GM12878 (cell line): ENCODE measurements at regions not wholly inside any gene's neighbourhood (a gene's known extent, or its start where the extent isn't known, plus 50 kb on each side); places are given as distances from the start of the nearest gene placed in this dataset.

Source experiments
- ATAC-seq: fragments of 200-7000 bp; cut with Tn5 transposase; 3 replicates; pipeline ENCODE4 v1.9.1; 2020; ENCODE audit warnings: mild to moderate bottlenecking, moderate library complexity
- BruUV-seq: library from RNA; stranded (reverse); fragments of 400-500 nt; replicated peaks from 2 replicates; lab custom pipeline; 2021; lab: Mats Ljungman, UMichigan
- CTCF ChIA-PET: fragments of 300-600 bp; sonication (Branson Sonifier 250); formaldehyde crosslinking; extraction: SDS; loops from one replicate; lab custom pipeline; 2021; ENCODE audit warnings: inconsistent platforms; lab: Yijun Ruan, JAX
- POLR2A ChIA-PET: fragments of 350-600 bp; formaldehyde crosslinking; extraction: SDS; loops from one replicate; lab custom pipeline; 2021; ENCODE audit warnings: inconsistent platforms; lab: Charles Lee
- RAD21 ChIA-PET: fragments of 300-600 bp; sonication (Branson Sonifier 250); formaldehyde crosslinking; loops from one replicate; lab custom pipeline; 2023; ENCODE audit warnings: antibody characterized with exemption; ENCODE audit not compliant: unreplicated experiment; lab: Charles Lee
- SMC1A ChIA-PET: fragments of 300-600 bp; sonication (Branson Sonifier 250); formaldehyde crosslinking; loops from one replicate; lab custom pipeline; 2023; ENCODE audit not compliant: unreplicated experiment, uncharacterized antibody; lab: Charles Lee
- DNase-seq: peaks from one replicate; pipeline ENCODE4 v3.0.0-alpha.2; 2011; ENCODE audit warnings: low read depth, low spot score
- FAIRE-seq: peaks from 3 replicates; lab custom pipeline; 2011; peaks lifted over from hg19 to GRCh38; lab: Jason Lieb, UNC
- H2AFZ ChIP-seq: 2 replicates; pipeline ENCODE4 v1.6.0; 2011; ENCODE audit warnings: low read depth, low read length, control low read depth; ENCODE audit not compliant: control insufficient read depth
- H3K27ac ChIP-seq: 2 replicates; pipeline ENCODE4 v1.5.1; 2011; ENCODE audit warnings: control low read depth; ENCODE audit not compliant: control insufficient read depth, insufficient read depth
- H3K27me3 ChIP-seq, 2 experiments: replicated peaks in 1 of 2; 2 replicates each; pipeline versions ENCODE4 v1.6.0 to v1.6.1; 2011; ENCODE audit warnings: low read length in 1 of 2; ENCODE audit not compliant: control insufficient read depth in 2 of 2, insufficient read depth in 2 of 2
- H3K36me3 ChIP-seq, 2 experiments: 2 replicates each; pipeline ENCODE4 v1.5.1; 2011; ENCODE audit warnings: low read length in 1 of 2; ENCODE audit not compliant: control insufficient read depth in 2 of 2, insufficient read depth in 2 of 2
- H3K4me1 ChIP-seq: 2 replicates; pipeline ENCODE4 v1.6.1; 2011; ENCODE audit warnings: mild to moderate bottlenecking, low read length, moderate library complexity, mixed read lengths; ENCODE audit not compliant: control insufficient read depth, insufficient read depth
- H3K4me2 ChIP-seq: 2 replicates; pipeline ENCODE4 v1.6.0; 2011; ENCODE audit warnings: control low read depth; ENCODE audit not compliant: control insufficient read depth, insufficient read depth
- H3K4me3 ChIP-seq: fragments of 200-600 bp; sonication (generic); 2 replicates; pipeline ENCODE4 v1.5.1; 2016
- H3K79me2 ChIP-seq: 2 replicates; pipeline ENCODE4 v1.6.0; 2011; ENCODE audit warnings: low read length; ENCODE audit not compliant: control insufficient read depth, insufficient read depth
- H3K9ac ChIP-seq: 2 replicates; pipeline ENCODE4 v1.8.0; 2011; ENCODE audit warnings: low read length, control low read depth, mixed read lengths; ENCODE audit not compliant: control insufficient read depth, insufficient read depth
- H3K9me3 ChIP-seq: replicated peaks from 3 replicates; pipeline ENCODE4 v1.5.1; 2011; ENCODE audit warnings: mild to moderate bottlenecking, low read length; ENCODE audit not compliant: control insufficient read depth, insufficient read depth
- H4K20me1 ChIP-seq: 2 replicates; pipeline ENCODE4 v1.6.0; 2011; ENCODE audit not compliant: control insufficient read depth, insufficient read depth
- CBFB ChIP-seq: IDR thresholded peaks from 2 replicates; pipeline ENCODE4 v1.6.1; 2016; ENCODE audit warnings: antibody characterized with exemption, low read depth
- FOS ChIP-seq: IDR thresholded peaks from 3 replicates; pipeline ENCODE4 v1.6.1; 2011; ENCODE audit warnings: borderline replicate concordance; ENCODE audit not compliant: insufficient read length; ENCODE audit errors: extremely low read depth
- FOXK2 ChIP-seq: fragments of 450-650 bp; IDR thresholded peaks from 2 replicates; pipeline ENCODE4 v1.6.1; 2017; ENCODE audit warnings: mild to moderate bottlenecking, moderate library complexity
- HDAC6 ChIP-seq: fragments of 200-600 bp; sonication (generic); IDR thresholded peaks from one replicate; pipeline ENCODE4 v1.8.0; 2017; ENCODE audit warnings: antibody characterized with exemption; ENCODE audit not compliant: unreplicated experiment
- MYB ChIP-seq: fragments of 150-350 bp; IDR thresholded peaks from 2 replicates; pipeline ENCODE4 v1.6.1; 2014; ENCODE audit warnings: mild to moderate bottlenecking, low read depth, low read length, borderline replicate concordance
- NBN ChIP-seq: fragments of 450-650 bp; IDR thresholded peaks from 2 replicates; pipeline ENCODE4 v1.6.1; 2016
- NFYB ChIP-seq: IDR thresholded peaks from 2 replicates; pipeline ENCODE4 v1.6.1; 2011; ENCODE audit warnings: low read depth, mild to moderate bottlenecking, low read length, improper control_type of control experiment, moderate library complexity; ENCODE audit not compliant: insufficient read depth
- NR2C2 ChIP-seq: IDR thresholded peaks from 2 replicates; pipeline ENCODE4 v1.6.1; 2011; ENCODE audit warnings: borderline replicate concordance, low read depth; ENCODE audit not compliant: control insufficient read depth, insufficient read length
- POLR2A ChIP-seq: IDR thresholded peaks from 2 replicates; pipeline ENCODE4 v1.6.1; 2011; ENCODE audit warnings: low read depth, mild to moderate bottlenecking, low read length
- POLR2AphosphoS5 ChIP-seq: IDR thresholded peaks from 2 replicates; pipeline ENCODE4 v1.6.1; 2011; ENCODE audit warnings: mild to moderate bottlenecking, low read length, inconsistent platforms
- RELB ChIP-seq: fragments of 450-650 bp; IDR thresholded peaks from 2 replicates; pipeline ENCODE4 v1.6.1; 2017; ENCODE audit warnings: low read depth, mild to moderate bottlenecking, moderate library complexity
- TCF7 ChIP-seq: IDR thresholded peaks from 2 replicates; pipeline ENCODE4 v1.6.1; 2014; ENCODE audit warnings: antibody characterized with exemption, borderline replicate concordance
- USF2 ChIP-seq: IDR thresholded peaks from 2 replicates; pipeline ENCODE4 v1.6.1; 2011; ENCODE audit warnings: low read depth, low read length, improper control_type of control experiment, borderline replicate concordance
- ZBED1 ChIP-seq: IDR thresholded peaks from 2 replicates; pipeline ENCODE4 v1.6.1; 2016; ENCODE audit warnings: borderline replicate concordance
- ZBTB11 ChIP-seq: fragments of 450-650 bp; formaldehyde crosslinking; IDR thresholded peaks from 2 replicates; pipeline ENCODE4 v1.5.0; 2022; ENCODE audit warnings: mild to moderate bottlenecking, missing genetic modification characterization
- ZNF592 ChIP-seq: fragments of 450-650 bp; IDR thresholded peaks from 2 replicates; pipeline ENCODE4 v1.6.1; 2017; ENCODE audit warnings: mild to moderate bottlenecking, moderate library complexity
- ZZZ3 ChIP-seq: IDR thresholded peaks from 2 replicates; pipeline ENCODE4 v1.6.1; 2011; ENCODE audit warnings: low read depth; ENCODE audit not compliant: control insufficient read depth, insufficient read length
- WGBS: methylation state at CpG from one replicate; pipeline ENCODE4 v1.1.6; 2016; ENCODE audit warnings: low lambda C conversion rate; ENCODE audit not compliant: insufficient replicate concordance, insufficient coverage; ENCODE audit errors: missing lambda C conversion rate; 5-methylcytosine and 5-hydroxymethylcytosine counted together
- in situ Hi-C: fragments of 300-500 bp; cut with MboI; formaldehyde crosslinking; loops from 9 replicates; pipeline ENCODE4 v1.14.3; 2018; ENCODE audit warnings: mixed read lengths
- intact Hi-C: fragments of 100-400 bp; cut with micrococcal nuclease; formaldehyde crosslinking; loops from one replicate; pipeline ENCODE4 v1.14.2; 2022; ENCODE audit not compliant: unreplicated experiment

GRCh38 chr10:107496594-107496993 is 332.1 kb upstream of the SORCS1 start:
- intact Hi-C loops, result no loop called here
- no peak overlapping the region for H3K4me2 ChIP-seq
- no peaks in the 10 kb centered on the region for H3K79me2 ChIP-seq
- H3K36me3 ChIP-seq, result no peaks in the 10 kb centered on the region
- 48% methylated on average over 2 of the region's 2 CpGs for WGBS
- no peaks in the 10 kb centered on the region for H4K20me1 ChIP-seq
- H3K4me1 ChIP-seq, result no peaks in the 10 kb centered on the region
- ATAC-seq, result no peak
- no TSS peak for BruUV-seq
- no peak overlapping the region for H2AFZ ChIP-seq
- ChIA-PET POLR2A (no interaction called here), CTCF (interaction anchor here (1.2 kb wide), 1 partner anchor 14 kb away, joined by 5 read pairs; no protein-coding TSS in a partner anchor), SMC1A (interaction anchor here (0.8 to 1.0 kb wide), 2 partner anchors 10 to 19 kb away, joined by 3 to 4 read pairs; no protein-coding TSS in a partner anchor), RAD21 (no interaction called here)
- no peak for FAIRE-seq
- H3K27ac ChIP-seq, result no peak overlapping the region
- H3K9me3 ChIP-seq, result no peaks in the 10 kb centered on the region
- no peak for DNase-seq
- H3K27me3 ChIP-seq, result no peaks in the 10 kb centered on the region
- H3K4me3 ChIP-seq, result no peak overlapping the region
- H3K9ac ChIP-seq, result no peak overlapping the region
- in situ Hi-C loops, result no loop called here
- TF ChIP-seq TCF7, result no peak
- TF ChIP-seq FOS, result no peak
- TF ChIP-seq ZNF592, result no peak
- TF ChIP-seq CBFB, result no peak
- TF ChIP-seq ZBED1, result no peak
- no peak for TF ChIP-seq ZBTB11 (CRISPR knock-in tag)
- TF ChIP-seq POLR2AphosphoS5, result no peak
- no peak for TF ChIP-seq RELB
- TF ChIP-seq MYB, result no peak
- no peak for TF ChIP-seq NBN
- TF ChIP-seq POLR2A, result no peak
- no peak for TF ChIP-seq NR2C2
- TF ChIP-seq USF2, result no peak
- no peak for TF ChIP-seq NFYB
- no peak for TF ChIP-seq FOXK2
- TF ChIP-seq ZZZ3, result no peak
- no peak for TF ChIP-seq HDAC6
